GOT3 (cell line): ENCODE measurements at regions not wholly inside any gene's neighbourhood (a gene's known extent, or its start where the extent isn't known, plus 50 kb on each side); places are given as distances from the start of the nearest gene placed in this dataset.
"Not testable (repeated sequence)": the region's sequence is repeated elsewhere in the genome, so short reads cannot be mapped to it uniquely, and the experiment has no call there.

Experiments used
- DNase-seq: peaks from one replicate; lab custom pipeline; 2025; ENCODE audit warnings: mixed read lengths; lab: John Stamatoyannopoulos, UW

GRCh38 chr2:195535911-195536522, 121.0 kb upstream of the SLC39A10 start:
- DNase-seq: no peak

- no peak for DNase-seq
These were observed 122.1 kb upstream of the SLC39A10 start for GRCh38 chr2:195534971-195535370.

- DNase-seq: peak; percentile 42
These were observed 123.0 kb upstream of the SLC39A10 start for GRCh38 chr2:195533771-195534642.

- DNase-seq: no peak
These were observed 124.3 kb upstream of the SLC39A10 start for GRCh38 chr2:195532628-195533271.

GRCh38 chr2:195532255-195532627, 124.8 kb upstream of the SLC39A10 start:
- DNase-seq: no peak

- no peak for DNase-seq
These were observed 125.3 kb upstream of the SLC39A10 start for GRCh38 chr2:195531754-195532153.

GRCh38 chr2:195523242-195523641, 133.8 kb upstream of the SLC39A10 start:
- DNase-seq: not testable (repeated sequence)

- DNase-seq: no peak
These were observed 135.4 kb upstream of the SLC39A10 start for GRCh38 chr2:195521589-195521988.

- DNase-seq: no peak
These were observed 136.3 kb upstream of the SLC39A10 start for GRCh38 chr2:195520671-195521155.

GRCh38 chr2:195515551-195515950, 141.5 kb upstream of the SLC39A10 start:
- no peak for DNase-seq

GRCh38 chr2:195514365-195514764, 142.7 kb upstream of the SLC39A10 start:
- DNase-seq: no peak

GRCh38 chr2:195513119-195513518, 143.9 kb upstream of the SLC39A10 start:
- no peak for DNase-seq

- no peak for DNase-seq
These were observed 147.5 kb upstream of the SLC39A10 start for GRCh38 chr2:195509551-195509950.

GRCh38 chr2:195508139-195508455, 148.9 kb upstream of the SLC39A10 start:
- DNase-seq: no peak

GRCh38 chr2:195507447-195508138, 149.4 kb upstream of the SLC39A10 start:
- DNase-seq: no peak

- no peak for DNase-seq
These were observed 151.3 kb upstream of the SLC39A10 start for GRCh38 chr2:195505701-195506100.

GRCh38 chr2:195503208-195503607, 153.8 kb upstream of the SLC39A10 start:
- no peak for DNase-seq

- no peak for DNase-seq
These were observed 155.3 kb upstream of the SLC39A10 start for GRCh38 chr2:195501746-195502145.

GRCh38 chr2:195500879-195501278, 156.1 kb upstream of the SLC39A10 start:
- DNase-seq: no peak

GRCh38 chr2:195498839-195499490, 158.1 kb upstream of the SLC39A10 start:
- DNase-seq: no peak

GRCh38 chr2:195498176-195498575, 158.8 kb upstream of the SLC39A10 start:
- DNase-seq: no peak

GRCh38 chr2:195496991-195497390, 160.0 kb upstream of the SLC39A10 start:
- DNase-seq: no peak
